Suprapubic skin (tissue), 4 donors: ENCODE measurements at regions not wholly inside any gene's neighbourhood (a gene's known extent, or its start where the extent isn't known, plus 50 kb on each side); places are given as distances from the start of the nearest gene placed in this dataset.

Source experiments
- DNase-seq, 2 donors: peaks; one replicate each; pipeline ENCODE4 v3.0.0-alpha.2; 2019; ENCODE audit warnings: low spot score in 2 of 2
- H3K27ac ChIP-seq: fragments of 200-600 bp; sonication (generic); one replicate; pipeline ENCODE4 v1.5.1; 2019
- H3K27me3 ChIP-seq: fragments of 200-600 bp; sonication (generic); one replicate; pipeline ENCODE4 v1.5.1; 2019
- H3K36me3 ChIP-seq: fragments of 200-600 bp; sonication (generic); one replicate; pipeline ENCODE4 v1.5.1; 2019
- H3K4me1 ChIP-seq: fragments of 200-600 bp; sonication (generic); one replicate; pipeline ENCODE4 v1.5.1; 2019
- H3K4me3 ChIP-seq: fragments of 200-600 bp; sonication (generic); one replicate; pipeline ENCODE4 v1.5.1; 2019; ENCODE audit warnings: mild to moderate bottlenecking
- H3K9me3 ChIP-seq: fragments of 200-600 bp; sonication (generic); one replicate; pipeline ENCODE4 v1.5.1; 2019
- EP300 ChIP-seq: sonication (generic); formaldehyde crosslinking; IDR thresholded peaks from one replicate; pipeline ENCODE4 v1.6.1; 2017; ENCODE audit warnings: antibody characterized with exemption
- POLR2A ChIP-seq, 2 donors: fragments of 450-650 bp; IDR thresholded peaks; one replicate each; pipeline ENCODE4 v1.6.1; 2017; ENCODE audit warnings: antibody characterized with exemption in 2 of 2, mild to moderate bottlenecking in 2 of 2, moderate library complexity in 2 of 2
- POLR2AphosphoS5 ChIP-seq, 3 donors: sonication (generic); formaldehyde crosslinking; IDR thresholded peaks; one replicate each; pipeline ENCODE4 v1.6.1; 2017; ENCODE audit warnings: antibody characterized with exemption in 3 of 3
- WGBS: methylation state at CpG from one replicate; pipeline ENCODE4 v1.1.5; 2018; 5-methylcytosine and 5-hydroxymethylcytosine counted together
- TF ChIP-seq, protein P1 (sequence below), 2 donors: fragments of 200-600 bp in 1 of 2; fragments of 450-650 bp in 1 of 2; sonication (generic) in 1 of 2; IDR thresholded peaks; one replicate each; pipeline ENCODE4 v1.5.1; 2016 to 2019; ENCODE audit warnings: antibody characterized with exemption in 2 of 2, mild to moderate bottlenecking in 1 of 2, moderate library complexity in 1 of 2

DNA sequence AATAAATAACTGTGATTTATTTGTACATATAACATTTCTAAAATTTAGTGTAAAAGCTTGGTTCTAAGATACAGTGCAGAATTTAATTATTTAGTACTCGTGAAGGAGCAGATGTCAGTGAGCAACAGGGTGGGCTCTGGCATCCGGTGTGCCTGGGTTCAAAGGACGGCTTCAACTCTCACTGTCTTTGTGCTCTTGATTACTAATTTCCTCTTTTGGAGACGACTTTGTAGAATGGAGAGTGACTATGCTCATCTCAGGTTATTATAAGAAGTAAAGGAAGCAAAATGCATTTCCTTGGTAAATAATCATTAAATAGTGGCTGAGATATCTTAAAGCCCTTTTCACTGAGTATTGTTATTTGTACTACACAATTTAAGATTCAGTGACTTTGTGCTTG is 271.7 kb downstream of the ASXL3 start:
- no peak for TF ChIP-seq POLR2A (IDR thresholded peaks at IDR 0.05)
- TF ChIP-seq EP300: no peak
- TF ChIP-seq, protein P1, sequence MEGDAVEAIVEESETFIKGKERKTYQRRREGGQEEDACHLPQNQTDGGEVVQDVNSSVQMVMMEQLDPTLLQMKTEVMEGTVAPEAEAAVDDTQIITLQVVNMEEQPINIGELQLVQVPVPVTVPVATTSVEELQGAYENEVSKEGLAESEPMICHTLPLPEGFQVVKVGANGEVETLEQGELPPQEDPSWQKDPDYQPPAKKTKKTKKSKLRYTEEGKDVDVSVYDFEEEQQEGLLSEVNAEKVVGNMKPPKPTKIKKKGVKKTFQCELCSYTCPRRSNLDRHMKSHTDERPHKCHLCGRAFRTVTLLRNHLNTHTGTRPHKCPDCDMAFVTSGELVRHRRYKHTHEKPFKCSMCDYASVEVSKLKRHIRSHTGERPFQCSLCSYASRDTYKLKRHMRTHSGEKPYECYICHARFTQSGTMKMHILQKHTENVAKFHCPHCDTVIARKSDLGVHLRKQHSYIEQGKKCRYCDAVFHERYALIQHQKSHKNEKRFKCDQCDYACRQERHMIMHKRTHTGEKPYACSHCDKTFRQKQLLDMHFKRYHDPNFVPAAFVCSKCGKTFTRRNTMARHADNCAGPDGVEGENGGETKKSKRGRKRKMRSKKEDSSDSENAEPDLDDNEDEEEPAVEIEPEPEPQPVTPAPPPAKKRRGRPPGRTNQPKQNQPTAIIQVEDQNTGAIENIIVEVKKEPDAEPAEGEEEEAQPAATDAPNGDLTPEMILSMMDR (IDR thresholded peaks at IDR 0.05): no peak
- no peak for TF ChIP-seq POLR2AphosphoS5 (IDR thresholded peaks at IDR 0.05)
- 62% methylated on average over 4 of the region's 4 CpGs for WGBS
- DNase-seq: no peak

DNA sequence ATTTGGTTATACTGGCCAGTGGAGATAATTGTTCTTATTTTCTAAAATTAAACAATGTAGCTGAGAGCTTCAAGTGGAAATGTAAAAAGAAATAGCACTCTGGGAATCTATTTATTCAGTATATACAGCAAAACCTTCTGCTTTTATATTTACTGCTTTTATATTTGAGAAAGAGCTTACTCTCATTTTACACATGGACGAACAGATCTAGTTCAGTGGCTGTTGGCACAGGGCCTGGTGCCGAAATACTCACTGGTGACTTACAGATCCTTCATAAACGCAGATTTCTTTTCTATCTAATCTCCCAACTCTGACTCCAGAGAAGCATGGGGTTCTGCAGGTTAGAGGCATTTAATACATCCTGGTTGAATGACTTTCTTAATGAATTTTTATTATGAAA is 266.2 kb downstream of the ASXL3 start:
- WGBS: 76% methylated on average over 3 of the region's 3 CpGs

More for the DNA sequence above, 271.7 kb downstream of the ASXL3 start:
- Histone ChIP-seq H3K4me3 (no peak overlapping the region), H3K27me3 (no peaks in the 10 kb centered on the region), H3K36me3 (no peaks in the 10 kb centered on the region), H3K4me1 (no peaks in the 10 kb centered on the region), H3K9me3 (no peaks in the 10 kb centered on the region), H3K27ac (no peak overlapping the region)

DNA sequence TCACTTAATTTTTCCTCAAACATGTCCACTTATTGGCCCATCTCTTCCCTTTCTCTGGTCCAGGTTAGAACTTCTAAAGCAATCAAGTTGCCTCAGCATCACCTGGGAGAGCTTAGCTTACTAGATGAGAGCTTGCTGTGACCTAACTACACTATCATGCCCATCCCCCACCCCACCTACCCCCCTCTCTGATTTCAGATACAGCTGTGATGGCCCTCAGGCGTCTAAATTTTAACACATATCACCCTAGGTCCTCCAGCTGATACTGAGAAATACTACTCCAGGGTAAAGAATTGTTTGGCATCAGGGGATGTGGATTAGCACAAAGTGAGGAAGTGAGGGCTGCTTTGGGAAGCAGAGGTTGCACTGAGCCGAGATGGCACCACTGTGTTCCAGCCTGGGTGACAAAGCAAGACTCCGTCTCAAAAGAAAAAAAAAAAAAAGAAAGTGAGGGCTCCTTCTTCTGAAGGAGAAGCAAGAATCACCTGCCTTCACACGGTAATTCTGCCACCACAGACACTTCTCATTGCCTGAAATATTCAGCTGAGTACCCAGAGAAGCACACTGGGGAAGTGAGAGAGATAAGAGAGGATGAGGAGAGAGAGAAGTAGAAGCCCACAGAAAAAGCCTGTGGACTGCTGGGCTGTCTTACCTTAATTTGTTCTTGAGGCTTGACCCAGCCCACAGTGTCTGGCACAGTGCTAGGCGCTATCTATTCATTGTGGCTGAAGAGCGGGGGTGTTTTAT is 263.4 kb downstream of the ASXL3 start:
- H3K4me1 ChIP-seq: no peaks in the 10 kb centered on the region
- H3K27me3 ChIP-seq: no peaks in the 10 kb centered on the region
- H3K36me3 ChIP-seq: no peaks in the 10 kb centered on the region
- H3K27ac ChIP-seq: no peak overlapping the region
- DNase-seq: no peak
- TF ChIP-seq POLR2AphosphoS5 (IDR thresholded peaks at IDR 0.05): no peak
- no peak overlapping the region for H3K4me3 ChIP-seq
- 85% methylated on average over 6 of the region's 6 CpGs for WGBS
- H3K9me3 ChIP-seq: no peaks in the 10 kb centered on the region

More for the DNA sequence above, 266.2 kb downstream of the ASXL3 start:
- no peak overlapping the region for H3K27ac ChIP-seq
- H3K9me3 ChIP-seq: no peaks in the 10 kb centered on the region
- H3K27me3 ChIP-seq: no peaks in the 10 kb centered on the region
- no peaks in the 10 kb centered on the region for H3K36me3 ChIP-seq
- DNase-seq: no peak
- H3K4me1 ChIP-seq: no peaks in the 10 kb centered on the region
- no peak overlapping the region for H3K4me3 ChIP-seq
- TF ChIP-seq, protein P1 (IDR thresholded peaks at IDR 0.05): no peak
- TF ChIP-seq POLR2AphosphoS5 (IDR thresholded peaks at IDR 0.05): no peak
- TF ChIP-seq POLR2A (IDR thresholded peaks at IDR 0.05): no peak
- no peak for TF ChIP-seq EP300

- Histone ChIP-seq H3K4me3 (no peak overlapping the region), H3K36me3 (no peaks in the 10 kb centered on the region), H3K27me3 (no peaks in the 10 kb centered on the region), H3K9me3 (no peaks in the 10 kb centered on the region), H3K27ac (no peak overlapping the region), H3K4me1 (no peaks in the 10 kb centered on the region)
- TF ChIP-seq POLR2AphosphoS5 (IDR thresholded peaks at IDR 0.05) (no peak), EP300 (no peak), POLR2A (IDR thresholded peaks at IDR 0.05) (no peak)
- TF ChIP-seq, protein P1 (IDR thresholded peaks at IDR 0.05): no peak
- no peak for DNase-seq
- 46% methylated on average over 2 of the region's 2 CpGs for WGBS
These were observed 262.2 kb downstream of the ASXL3 start for GRCh38 chr18:33840212-33840593.

DNA sequence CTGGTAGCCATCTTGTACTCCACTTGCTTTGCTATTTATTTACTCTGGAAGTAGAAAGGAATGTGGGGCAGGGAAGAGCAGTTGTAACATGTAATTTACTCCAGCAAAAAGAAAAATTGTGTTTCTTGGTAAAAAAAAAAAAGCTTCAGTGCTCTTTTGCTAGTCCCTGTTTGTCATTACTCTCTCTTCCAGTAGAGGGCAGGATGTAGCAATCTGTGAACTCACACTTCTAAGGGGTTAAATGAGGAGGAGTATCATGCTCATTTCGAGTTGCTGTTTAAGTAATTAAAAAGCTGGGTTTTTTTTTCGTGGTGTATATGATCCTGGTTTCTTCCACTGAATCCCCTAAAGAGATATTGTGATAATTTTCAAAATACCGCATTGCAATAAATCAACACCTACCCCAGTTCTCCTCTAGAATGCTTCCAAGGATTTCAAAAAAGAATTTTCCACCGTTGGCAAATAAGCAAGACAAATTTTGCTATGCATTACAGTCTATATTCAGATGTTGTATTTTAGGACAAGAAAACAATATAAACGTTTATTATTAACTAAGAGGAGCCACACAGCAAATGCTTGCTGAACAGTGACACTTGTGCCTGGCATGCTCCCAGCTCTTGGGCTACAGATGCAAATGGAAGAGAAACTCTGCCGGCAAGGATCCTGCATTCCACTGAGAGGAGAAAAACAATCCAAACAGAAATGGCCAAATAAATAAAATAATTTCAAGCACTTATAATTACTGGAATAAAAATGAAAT is 261.6 kb downstream of the ASXL3 start:
- no peak for DNase-seq

More for the DNA sequence above, 261.6 kb downstream of the ASXL3 start:
- H3K27me3 ChIP-seq: no peaks in the 10 kb centered on the region
- 9% methylated on average over 6 of the region's 6 CpGs for WGBS
- no peaks in the 10 kb centered on the region for H3K36me3 ChIP-seq
- H3K4me3 ChIP-seq: no peak overlapping the region
- H3K4me1 ChIP-seq: no peaks in the 10 kb centered on the region
- H3K9me3 ChIP-seq: no peaks in the 10 kb centered on the region
- TF ChIP-seq POLR2AphosphoS5 (IDR thresholded peaks at IDR 0.05): no peak
- TF ChIP-seq, protein P1 (IDR thresholded peaks at IDR 0.05): peak in 1 of 2 donors; percentile 24
- no peak overlapping the region for H3K27ac ChIP-seq
